Cardiac septum (tissue), 1 donor: ENCODE measurements at regions not wholly inside any gene's neighbourhood (a gene's known extent, or its start where the extent isn't known, plus 50 kb on each side); places are given as distances from the start of the nearest gene placed in this dataset.

Experiments used
- DNase-seq: peaks from one replicate; pipeline ENCODE4 v3.0.0-alpha.2; 2020; ENCODE audit warnings: low spot score
- intact Hi-C: fragments of 100-400 bp; cut with DNase I; formaldehyde crosslinking; loops from one replicate; pipeline ENCODE4 v1.14.0; 2022
- donor health status: DM: no; HTN: no; CAD: no.

GRCh38 chr9:95822583-95823431, 52.7 kb upstream of the ERCC6L2 start:
- intact Hi-C loops = no loop called here

GRCh38 chr9:95822015-95822414, 53.5 kb upstream of the ERCC6L2 start:
- intact Hi-C loops = no loop called here
- no peak for DNase-seq

More at GRCh38 chr9:95822583-95823431, 52.7 kb upstream of the ERCC6L2 start:
- DNase-seq = no peak

GRCh38 chr9:95820074-95820473, 55.4 kb upstream of the ERCC6L2 start:
- intact Hi-C loops = no loop called here
- no peak for DNase-seq

GRCh38 chr9:95819636-95820035, 55.9 kb upstream of the ERCC6L2 start:
- DNase-seq = no peak
- intact Hi-C loops = no loop called here

GRCh38 chr9:95817205-95817604, 58.3 kb upstream of the ERCC6L2 start:
- no peak for DNase-seq
- intact Hi-C loops = no loop called here

GRCh38 chr9:95816716-95817115, 58.8 kb upstream of the ERCC6L2 start:
- no peak for DNase-seq
- intact Hi-C loops = no loop called here

GRCh38 chr9:95815961-95816360, 59.5 kb upstream of the ERCC6L2 start:
- intact Hi-C loops = no loop called here
- DNase-seq = no peak

GRCh38 chr9:95815133-95815532, 60.4 kb upstream of the ERCC6L2 start:
- intact Hi-C loops = no loop called here
- no peak for DNase-seq

- no peak for DNase-seq
- intact Hi-C loops = no loop called here
Observed at GRCh38 chr9:95813923-95814322, 61.6 kb upstream of the ERCC6L2 start.

- no peak for DNase-seq
- intact Hi-C loops = no loop called here
Observed at GRCh38 chr9:95810814-95811213, 64.7 kb upstream of the ERCC6L2 start.

GRCh38 chr9:95810133-95810532, 65.4 kb upstream of the ERCC6L2 start:
- DNase-seq = no peak
- intact Hi-C loops = no loop called here

- DNase-seq = no peak
- intact Hi-C loops = no loop called here
Observed at GRCh38 chr9:95809686-95810085, 65.8 kb upstream of the ERCC6L2 start.

GRCh38 chr9:95808011-95808410, 67.5 kb upstream of the ERCC6L2 start:
- intact Hi-C loops = no loop called here
- no peak for DNase-seq

GRCh38 chr9:95807326-95807947, 68.1 kb upstream of the ERCC6L2 start:
- DNase-seq = no peak
- intact Hi-C loops = no loop called here

GRCh38 chr9:95803197-95803596, 72.3 kb upstream of the ERCC6L2 start:
- no peak for DNase-seq
- intact Hi-C loops = no loop called here

GRCh38 chr9:95801797-95802196, 73.7 kb upstream of the ERCC6L2 start:
- intact Hi-C loops = no loop called here
- no peak for DNase-seq

GRCh38 chr9:95796029-95796428, 79.5 kb upstream of the ERCC6L2 start:
- no peak for DNase-seq
- intact Hi-C loops = no loop called here

- DNase-seq = no peak
- intact Hi-C loops = no loop called here
Observed at GRCh38 chr9:95793924-95794828, 81.3 kb upstream of the ERCC6L2 start.

GRCh38 chr9:95791695-95792094, 83.8 kb upstream of the ERCC6L2 start:
- DNase-seq = no peak
- intact Hi-C loops = no loop called here

GRCh38 chr9:95791286-95791685, 84.2 kb upstream of the ERCC6L2 start:
- DNase-seq = no peak
- intact Hi-C loops = no loop called here
